GM12873 (cell line): ENCODE measurements at regions not wholly inside any gene's neighbourhood (a gene's known extent, or its start where the extent isn't known, plus 50 kb on each side); places are given as distances from the start of the nearest gene placed in this dataset.

Experiments
- TF ChIP-seq, protein P1 (sequence below): IDR thresholded peaks from 2 replicates; pipeline ENCODE4 v1.5.1; 2012; ENCODE audit warnings: low read depth, mild to moderate bottlenecking, moderate library complexity, low read length, control low read depth; ENCODE audit not compliant: insufficient read depth; ENCODE audit errors: missing control alignments

GRCh38 chr7:63008366-63008765 lies 990.3 kb upstream of the ZNF722 start:
- TF ChIP-seq, protein P1, sequence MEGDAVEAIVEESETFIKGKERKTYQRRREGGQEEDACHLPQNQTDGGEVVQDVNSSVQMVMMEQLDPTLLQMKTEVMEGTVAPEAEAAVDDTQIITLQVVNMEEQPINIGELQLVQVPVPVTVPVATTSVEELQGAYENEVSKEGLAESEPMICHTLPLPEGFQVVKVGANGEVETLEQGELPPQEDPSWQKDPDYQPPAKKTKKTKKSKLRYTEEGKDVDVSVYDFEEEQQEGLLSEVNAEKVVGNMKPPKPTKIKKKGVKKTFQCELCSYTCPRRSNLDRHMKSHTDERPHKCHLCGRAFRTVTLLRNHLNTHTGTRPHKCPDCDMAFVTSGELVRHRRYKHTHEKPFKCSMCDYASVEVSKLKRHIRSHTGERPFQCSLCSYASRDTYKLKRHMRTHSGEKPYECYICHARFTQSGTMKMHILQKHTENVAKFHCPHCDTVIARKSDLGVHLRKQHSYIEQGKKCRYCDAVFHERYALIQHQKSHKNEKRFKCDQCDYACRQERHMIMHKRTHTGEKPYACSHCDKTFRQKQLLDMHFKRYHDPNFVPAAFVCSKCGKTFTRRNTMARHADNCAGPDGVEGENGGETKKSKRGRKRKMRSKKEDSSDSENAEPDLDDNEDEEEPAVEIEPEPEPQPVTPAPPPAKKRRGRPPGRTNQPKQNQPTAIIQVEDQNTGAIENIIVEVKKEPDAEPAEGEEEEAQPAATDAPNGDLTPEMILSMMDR, result no peak

- TF ChIP-seq, protein P1, result no peak
Observed at GRCh38 chr7:63009771-63010170, 988.9 kb upstream of the ZNF722 start.

GRCh38 chr7:63012633-63013183 lies 985.9 kb upstream of the ZNF722 start:
- TF ChIP-seq, protein P1, result no peak

GRCh38 chr7:63014792-63015191 lies 983.9 kb upstream of the ZNF722 start:
- TF ChIP-seq, protein P1, result no peak

DNA sequence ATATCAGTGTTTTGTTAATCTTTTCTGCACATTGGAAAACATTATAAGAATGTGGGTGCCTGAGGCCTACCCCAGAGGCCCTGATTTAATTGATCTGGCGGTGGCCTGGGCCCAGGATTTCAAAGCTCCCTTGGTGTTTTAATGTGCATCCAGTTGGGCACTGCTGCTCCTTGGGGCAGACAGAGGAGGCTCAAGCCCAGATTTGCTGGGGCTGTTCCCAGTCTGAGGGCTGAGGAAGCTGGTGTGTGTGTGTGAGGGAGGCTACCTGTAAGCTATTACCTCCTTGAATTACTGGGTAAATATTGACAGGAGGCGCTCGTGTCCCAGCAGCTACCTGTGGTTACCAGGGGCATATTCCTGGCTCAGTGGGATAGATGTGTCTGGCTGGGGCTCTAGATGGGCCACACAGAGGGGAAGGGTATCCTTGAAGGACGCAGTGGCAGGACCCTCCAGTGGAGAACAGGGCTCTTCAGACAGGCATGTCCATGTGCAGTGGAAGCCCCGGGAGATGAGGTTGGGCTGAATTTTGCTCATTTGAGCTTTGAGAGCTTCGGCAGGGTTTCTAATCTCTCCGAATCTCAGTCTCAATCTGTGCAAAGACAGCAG lies 975.4 kb upstream of the ZNF722 start:
- TF ChIP-seq, protein P1, result no peak

DNA sequence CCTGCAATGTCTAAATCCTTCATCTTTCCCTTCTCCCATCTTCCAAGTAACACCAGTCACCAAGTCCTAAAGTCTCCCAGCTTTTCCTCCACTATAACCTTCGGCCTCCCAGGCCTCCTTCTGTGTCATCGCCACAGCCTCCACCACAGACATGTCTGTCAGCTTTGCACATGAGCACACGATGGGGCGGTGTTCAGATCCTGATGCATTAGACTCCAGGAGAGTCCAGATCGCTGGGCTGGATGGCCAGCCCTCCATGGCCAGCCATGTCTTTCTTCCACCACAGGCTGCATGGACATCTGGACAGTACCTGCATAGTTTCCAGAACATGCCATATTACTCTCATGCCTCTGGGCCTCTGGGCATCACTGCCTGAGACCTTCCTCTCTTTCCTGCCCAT lies 974.2 kb upstream of the ZNF722 start:
- TF ChIP-seq, protein P1, result no peak

GRCh38 chr7:63025815-63026214 lies 972.8 kb upstream of the ZNF722 start:
- TF ChIP-seq, protein P1, result no peak
